Glomerular endothelial cell (primary cell): ENCODE measurements at regions not wholly inside any gene's neighbourhood (a gene's known extent, or its start where the extent isn't known, plus 50 kb on each side); places are given as distances from the start of the nearest gene placed in this dataset.

ENCODE experiments used
- DNase-seq: peaks from one replicate; pipeline ENCODE4 v3.0.0-alpha.2; 2011; ENCODE audit warnings: low read depth, low spot score; ENCODE audit errors: extremely low read depth

GRCh38 chr4:71151054-71151453 is 157.6 kb downstream of the DCK start:
- no peak for DNase-seq

GRCh38 chr4:71156616-71157015 is 163.2 kb downstream of the DCK start:
- DNase-seq = no peak

GRCh38 chr4:71162386-71162785 is 168.9 kb downstream of the DCK start:
- no peak for DNase-seq

GRCh38 chr4:71163317-71163716 is 169.9 kb downstream of the DCK start:
- no peak for DNase-seq

GRCh38 chr4:71167083-71167482 is 171.7 kb upstream of the SLC4A4 start:
- DNase-seq = no peak

GRCh38 chr4:71171592-71171991 is 167.2 kb upstream of the SLC4A4 start:
- no peak for DNase-seq

GRCh38 chr4:71181332-71181731 is 157.5 kb upstream of the SLC4A4 start:
- no peak for DNase-seq

GRCh38 chr4:71184195-71184781 is 154.5 kb upstream of the SLC4A4 start:
- DNase-seq = peak; percentile 33

GRCh38 chr4:71185037-71185436 is 153.8 kb upstream of the SLC4A4 start:
- no peak for DNase-seq

- no peak for DNase-seq
Measured at GRCh38 chr4:71186257-71186565, 152.6 kb upstream of the SLC4A4 start.

- no peak for DNase-seq
Measured at GRCh38 chr4:71186566-71187403, 152.0 kb upstream of the SLC4A4 start.

GRCh38 chr4:71187404-71188155 is 151.2 kb upstream of the SLC4A4 start:
- DNase-seq = no peak

- no peak for DNase-seq
Measured at GRCh38 chr4:71188156-71188640, 150.6 kb upstream of the SLC4A4 start.

- DNase-seq = no peak
Measured at GRCh38 chr4:71188951-71189350, 149.9 kb upstream of the SLC4A4 start.

GRCh38 chr4:71189471-71189870 is 149.3 kb upstream of the SLC4A4 start:
- no peak for DNase-seq

- no peak for DNase-seq
Measured at GRCh38 chr4:71194454-71194853, 144.4 kb upstream of the SLC4A4 start.

GRCh38 chr4:71195924-71196323 is 142.9 kb upstream of the SLC4A4 start:
- DNase-seq = no peak

- no peak for DNase-seq
Measured at GRCh38 chr4:71198958-71199357, 139.9 kb upstream of the SLC4A4 start.

- DNase-seq = no peak
Measured at GRCh38 chr4:71201057-71201456, 137.8 kb upstream of the SLC4A4 start.

- no peak for DNase-seq
Measured at GRCh38 chr4:71201817-71202576, 136.8 kb upstream of the SLC4A4 start.

- no peak for DNase-seq
Measured at GRCh38 chr4:71202705-71203104, 136.1 kb upstream of the SLC4A4 start.
